HepG2 (cell line): ENCODE measurements at regions not wholly inside any gene's neighbourhood (a gene's known extent, or its start where the extent isn't known, plus 50 kb on each side); places are given as distances from the start of the nearest gene placed in this dataset.

Experiments used
- GABPB1 ChIP-seq: IDR thresholded peaks from 2 replicates; pipeline ENCODE4 v1.6.1; 2016; ENCODE audit warnings: mild to moderate bottlenecking, missing genetic modification reagents, moderate library complexity, missing compliant biosample characterization
- KDM3A ChIP-seq: IDR thresholded peaks from 2 replicates; pipeline ENCODE4 v1.6.1; 2018; ENCODE audit warnings: low read depth, missing compliant biosample characterization
- KLF6 ChIP-seq: IDR thresholded peaks from 2 replicates; pipeline ENCODE4 v1.8.0; 2016; ENCODE audit warnings: missing biosample characterization, missing genetic modification reagents

GRCh38 chr12:124666722-124667259, 99.4 kb upstream of the NCOR2 start:
- TF ChIP-seq KDM3A (CRISPR knock-in tag) (no peak), GABPB1 (no peak), KLF6 (CRISPR knock-in tag) (no peak)
